GM23338 (cell line): ENCODE measurements at regions not wholly inside any gene's neighbourhood (a gene's known extent, or its start where the extent isn't known, plus 50 kb on each side); places are given as distances from the start of the nearest gene placed in this dataset.

Experiments
- ATAC-seq: fragments of 200-7000 bp; cut with Tn5 transposase; 3 replicates; pipeline ENCODE4 v1.9.1; 2020
- DNase-seq: peaks from one replicate; pipeline ENCODE4 v3.0.0-alpha.2; 2015; ENCODE audit warnings: low spot score
- H2AFZ ChIP-seq: fragments of 200-600 bp; sonication (generic); 2 replicates; pipeline ENCODE4 v1.8.0; 2016; ENCODE audit warnings: antibody characterized with exemption, mild to moderate bottlenecking, moderate library complexity
- H3F3A ChIP-seq: fragments of 200-600 bp; sonication (generic); replicated peaks from 2 replicates; pipeline ENCODE4 v1.8.0; 2017; ENCODE audit warnings: antibody characterized with exemption, mixed run types, low read depth
- H3K27ac ChIP-seq: fragments of 200-600 bp; sonication (generic); 2 replicates; pipeline ENCODE4 v1.6.1; 2016; ENCODE audit warnings: low read depth
- H3K27me3 ChIP-seq: fragments of 200-600 bp; sonication (generic); 2 replicates; pipeline ENCODE4 v1.8.0; 2016; ENCODE audit warnings: mild to moderate bottlenecking, mixed run types, moderate library complexity; ENCODE audit not compliant: insufficient read depth
- H3K36me3 ChIP-seq: fragments of 200-600 bp; sonication (generic); 2 replicates; pipeline ENCODE4 v1.8.0; 2016; ENCODE audit warnings: mild to moderate bottlenecking; ENCODE audit not compliant: insufficient read depth
- H3K4me1 ChIP-seq: fragments of 200-600 bp; sonication (generic); 2 replicates; pipeline ENCODE4 v1.8.0; 2016; ENCODE audit warnings: mild to moderate bottlenecking, moderate library complexity; ENCODE audit not compliant: insufficient read depth
- H3K4me2 ChIP-seq: fragments of 200-600 bp; sonication (generic); 2 replicates; pipeline ENCODE4 v1.7.1; 2017; ENCODE audit warnings: mixed run types
- H3K4me3 ChIP-seq: fragments of 200-600 bp; sonication (generic); 2 replicates; pipeline ENCODE4 v1.6.1; 2016; ENCODE audit warnings: mixed run types
- H3K79me2 ChIP-seq: fragments of 200-600 bp; sonication (generic); replicated peaks from 2 replicates; pipeline ENCODE4 v1.8.0; 2017; ENCODE audit warnings: mild to moderate bottlenecking; ENCODE audit not compliant: insufficient read depth
- H3K9me2 ChIP-seq: fragments of 200-600 bp; sonication (generic); 2 replicates; pipeline ENCODE4 v1.8.0; 2017; ENCODE audit not compliant: insufficient read depth
- H4K20me1 ChIP-seq: fragments of 200-600 bp; sonication (generic); replicated peaks from 2 replicates; pipeline ENCODE4 v1.8.0; 2017; ENCODE audit warnings: mild to moderate bottlenecking; ENCODE audit not compliant: insufficient read depth
- H3K27ac Mint-ChIP-seq: 2 replicates; pipeline ENCODE4 v1.8.0; 2020; ENCODE audit warnings: inconsistent platforms, mild to moderate bottlenecking, moderate library complexity, mixed read lengths
- H3K27me3 Mint-ChIP-seq: 3 replicates; pipeline ENCODE4 v1.8.0; 2022; ENCODE audit warnings: low read depth, mild to moderate bottlenecking, moderate library complexity, mixed read lengths, inconsistent platforms; ENCODE audit not compliant: insufficient read depth, poor library complexity
- H3K36me3 Mint-ChIP-seq: 3 replicates; pipeline ENCODE4 v1.8.0; 2021; ENCODE audit warnings: low read depth, mild to moderate bottlenecking, inconsistent platforms, moderate library complexity, mixed read lengths
- H3K4me1 Mint-ChIP-seq: 3 replicates; pipeline ENCODE4 v1.8.0; 2020; ENCODE audit warnings: mild to moderate bottlenecking, inconsistent platforms, mixed read lengths
- H3K4me3 Mint-ChIP-seq: 3 replicates; pipeline ENCODE4 v1.8.0; 2021; ENCODE audit warnings: moderate library complexity, mild to moderate bottlenecking, inconsistent platforms, mixed read lengths
- H3K9me3 Mint-ChIP-seq: 3 replicates; pipeline ENCODE4 v1.8.0; 2020; ENCODE audit warnings: moderate library complexity, mild to moderate bottlenecking, inconsistent platforms, mixed read lengths
- EZH2 ChIP-seq: fragments of 200-600 bp; sonication (generic); IDR thresholded peaks from one replicate; pipeline ENCODE4 v1.8.0; 2017; ENCODE audit warnings: antibody characterized with exemption, mild to moderate bottlenecking, low read depth; ENCODE audit not compliant: unreplicated experiment
- EZH2phosphoT487 ChIP-seq: fragments of 200-600 bp; sonication (generic); IDR thresholded peaks from one replicate; pipeline ENCODE4 v1.8.1; 2018; ENCODE audit warnings: antibody characterized with exemption; ENCODE audit not compliant: unreplicated experiment
- POLR2AphosphoS5 ChIP-seq: IDR thresholded peaks from 2 replicates; pipeline ENCODE4 v1.6.1; 2016; ENCODE audit warnings: antibody characterized with exemption, low read depth
- STAT1 ChIP-seq: IDR thresholded peaks from one replicate; pipeline ENCODE4 v1.6.1; 2016; ENCODE audit warnings: antibody characterized with exemption; ENCODE audit not compliant: unreplicated experiment
- ZNF331 ChIP-seq: fragments of 250-450 bp; sonication (Bioruptor Pico); IDR thresholded peaks from 2 replicates; pipeline ENCODE4 v1.5.0; 2020; ENCODE audit warnings: low read depth, mild to moderate bottlenecking, moderate library complexity
- TF ChIP-seq, protein P1 (sequence below): fragments of 250-450 bp; sonication (Bioruptor Pico); IDR thresholded peaks from 2 replicates; pipeline ENCODE4 v1.5.0; 2020; ENCODE audit warnings: mild to moderate bottlenecking, moderate library complexity
- TF ChIP-seq, protein P2 (sequence below), 2 experiments: fragments of 200-600 bp in 1 of 2; sonication (generic) in 1 of 2; conservative IDR thresholded peaks; 2 replicates each; pipeline versions ENCODE4 v1.5.1 to v1.6.1; 2016 to 2017; ENCODE audit warnings: antibody characterized with exemption in 2 of 2, low read depth in 2 of 2, mild to moderate bottlenecking in 2 of 2, moderate library complexity in 1 of 2
- TF ChIP-seq, protein P3 (sequence below): IDR thresholded peaks from one replicate; pipeline ENCODE4 v1.6.1; 2018; ENCODE audit warnings: antibody characterized with exemption; ENCODE audit not compliant: unreplicated experiment
- TF ChIP-seq, protein P4 (sequence below): IDR thresholded peaks from 2 replicates; pipeline ENCODE4 v1.6.1; 2016; ENCODE audit warnings: antibody characterized with exemption

GRCh38 chr3:68424796-68425460 is 507.4 kb downstream of the TAFA4 start (continued):
- TF ChIP-seq, protein P1, sequence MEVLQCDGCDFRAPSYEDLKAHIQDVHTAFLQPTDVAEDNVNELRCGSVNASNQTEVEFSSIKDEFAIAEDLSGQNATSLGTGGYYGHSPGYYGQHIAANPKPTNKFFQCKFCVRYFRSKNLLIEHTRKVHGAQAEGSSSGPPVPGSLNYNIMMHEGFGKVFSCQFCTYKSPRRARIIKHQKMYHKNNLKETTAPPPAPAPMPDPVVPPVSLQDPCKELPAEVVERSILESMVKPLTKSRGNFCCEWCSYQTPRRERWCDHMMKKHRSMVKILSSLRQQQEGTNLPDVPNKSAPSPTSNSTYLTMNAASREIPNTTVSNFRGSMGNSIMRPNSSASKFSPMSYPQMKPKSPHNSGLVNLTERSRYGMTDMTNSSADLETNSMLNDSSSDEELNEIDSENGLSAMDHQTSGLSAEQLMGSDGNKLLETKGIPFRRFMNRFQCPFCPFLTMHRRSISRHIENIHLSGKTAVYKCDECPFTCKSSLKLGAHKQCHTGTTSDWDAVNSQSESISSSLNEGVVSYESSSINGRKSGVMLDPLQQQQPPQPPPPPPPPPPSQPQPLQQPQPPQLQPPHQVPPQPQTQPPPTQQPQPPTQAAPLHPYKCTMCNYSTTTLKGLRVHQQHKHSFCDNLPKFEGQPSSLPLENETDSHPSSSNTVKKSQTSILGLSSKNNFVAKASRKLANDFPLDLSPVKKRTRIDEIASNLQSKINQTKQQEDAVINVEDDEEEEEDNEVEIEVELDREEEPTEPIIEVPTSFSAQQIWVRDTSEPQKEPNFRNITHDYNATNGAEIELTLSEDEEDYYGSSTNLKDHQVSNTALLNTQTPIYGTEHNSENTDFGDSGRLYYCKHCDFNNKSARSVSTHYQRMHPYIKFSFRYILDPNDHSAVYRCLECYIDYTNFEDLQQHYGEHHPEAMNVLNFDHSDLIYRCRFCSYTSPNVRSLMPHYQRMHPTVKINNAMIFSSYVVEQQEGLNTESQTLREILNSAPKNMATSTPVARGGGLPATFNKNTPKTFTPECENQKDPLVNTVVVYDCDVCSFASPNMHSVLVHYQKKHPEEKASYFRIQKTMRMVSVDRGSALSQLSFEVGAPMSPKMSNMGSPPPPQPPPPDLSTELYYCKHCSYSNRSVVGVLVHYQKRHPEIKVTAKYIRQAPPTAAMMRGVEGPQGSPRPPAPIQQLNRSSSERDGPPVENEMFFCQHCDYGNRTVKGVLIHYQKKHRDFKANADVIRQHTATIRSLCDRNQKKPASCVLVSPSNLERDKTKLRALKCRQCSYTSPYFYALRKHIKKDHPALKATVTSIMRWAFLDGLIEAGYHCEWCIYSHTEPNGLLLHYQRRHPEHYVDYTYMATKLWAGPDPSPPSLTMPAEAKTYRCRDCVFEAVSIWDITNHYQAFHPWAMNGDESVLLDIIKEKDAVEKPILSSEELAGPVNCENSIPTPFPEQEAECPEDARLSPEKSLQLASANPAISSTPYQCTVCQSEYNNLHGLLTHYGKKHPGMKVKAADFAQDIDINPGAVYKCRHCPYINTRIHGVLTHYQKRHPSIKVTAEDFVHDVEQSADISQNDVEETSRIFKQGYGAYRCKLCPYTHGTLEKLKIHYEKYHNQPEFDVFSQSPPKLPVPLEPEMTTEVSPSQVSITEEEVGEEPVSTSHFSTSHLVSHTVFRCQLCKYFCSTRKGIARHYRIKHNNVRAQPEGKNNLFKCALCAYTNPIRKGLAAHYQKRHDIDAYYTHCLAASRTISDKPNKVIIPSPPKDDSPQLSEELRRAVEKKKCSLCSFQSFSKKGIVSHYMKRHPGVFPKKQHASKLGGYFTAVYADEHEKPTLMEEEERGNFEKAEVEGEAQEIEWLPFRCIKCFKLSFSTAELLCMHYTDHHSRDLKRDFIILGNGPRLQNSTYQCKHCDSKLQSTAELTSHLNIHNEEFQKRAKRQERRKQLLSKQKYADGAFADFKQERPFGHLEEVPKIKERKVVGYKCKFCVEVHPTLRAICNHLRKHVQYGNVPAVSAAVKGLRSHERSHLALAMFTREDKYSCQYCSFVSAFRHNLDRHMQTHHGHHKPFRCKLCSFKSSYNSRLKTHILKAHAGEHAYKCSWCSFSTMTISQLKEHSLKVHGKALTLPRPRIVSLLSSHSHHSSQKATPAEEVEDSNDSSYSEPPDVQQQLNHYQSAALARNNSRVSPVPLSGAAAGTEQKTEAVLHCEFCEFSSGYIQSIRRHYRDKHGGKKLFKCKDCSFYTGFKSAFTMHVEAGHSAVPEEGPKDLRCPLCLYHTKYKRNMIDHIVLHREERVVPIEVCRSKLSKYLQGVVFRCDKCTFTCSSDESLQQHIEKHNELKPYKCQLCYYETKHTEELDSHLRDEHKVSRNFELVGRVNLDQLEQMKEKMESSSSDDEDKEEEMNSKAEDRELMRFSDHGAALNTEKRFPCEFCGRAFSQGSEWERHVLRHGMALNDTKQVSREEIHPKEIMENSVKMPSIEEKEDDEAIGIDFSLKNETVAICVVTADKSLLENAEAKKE, result no peak
- TF ChIP-seq POLR2AphosphoS5 (no peak), EZH2phosphoT487 (no peak)
- TF ChIP-seq, protein P2, sequence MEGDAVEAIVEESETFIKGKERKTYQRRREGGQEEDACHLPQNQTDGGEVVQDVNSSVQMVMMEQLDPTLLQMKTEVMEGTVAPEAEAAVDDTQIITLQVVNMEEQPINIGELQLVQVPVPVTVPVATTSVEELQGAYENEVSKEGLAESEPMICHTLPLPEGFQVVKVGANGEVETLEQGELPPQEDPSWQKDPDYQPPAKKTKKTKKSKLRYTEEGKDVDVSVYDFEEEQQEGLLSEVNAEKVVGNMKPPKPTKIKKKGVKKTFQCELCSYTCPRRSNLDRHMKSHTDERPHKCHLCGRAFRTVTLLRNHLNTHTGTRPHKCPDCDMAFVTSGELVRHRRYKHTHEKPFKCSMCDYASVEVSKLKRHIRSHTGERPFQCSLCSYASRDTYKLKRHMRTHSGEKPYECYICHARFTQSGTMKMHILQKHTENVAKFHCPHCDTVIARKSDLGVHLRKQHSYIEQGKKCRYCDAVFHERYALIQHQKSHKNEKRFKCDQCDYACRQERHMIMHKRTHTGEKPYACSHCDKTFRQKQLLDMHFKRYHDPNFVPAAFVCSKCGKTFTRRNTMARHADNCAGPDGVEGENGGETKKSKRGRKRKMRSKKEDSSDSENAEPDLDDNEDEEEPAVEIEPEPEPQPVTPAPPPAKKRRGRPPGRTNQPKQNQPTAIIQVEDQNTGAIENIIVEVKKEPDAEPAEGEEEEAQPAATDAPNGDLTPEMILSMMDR (conservative IDR thresholded peaks at IDR 0.05; ENCODE audit: low read depth in 2 of 2), result no peak

- H3F3A ChIP-seq, result no peaks in the 10 kb centered on the region
- H3K9me2 ChIP-seq, result no peaks in the 10 kb centered on the region
- H3K27me3 ChIP-seq, result no peaks in the 10 kb centered on the region
- H3K27ac ChIP-seq, result no peak overlapping the region
- no peaks in the 10 kb centered on the region for H4K20me1 ChIP-seq
- no peaks in the 10 kb centered on the region for H3K4me1 ChIP-seq
- Mint-ChIP-seq H3K27me3 (no peaks in the 10 kb centered on the region), H3K27ac (no peak overlapping the region), H3K9me3 (no peaks in the 10 kb centered on the region; the same call in 2 of the 3 replicates), H3K4me1 (no peaks in the 10 kb centered on the region), H3K36me3 (peaks cover under 1% of the 10 kb centered on the region; the same call in 1 of the 3 replicates), H3K4me3 (no peak overlapping the region)
- no peak overlapping the region for H3K4me3 ChIP-seq
- no peak overlapping the region for H2AFZ ChIP-seq
- H3K79me2 ChIP-seq, result no peaks in the 10 kb centered on the region
- DNase-seq (no peak), ATAC-seq (no peak)
- H3K36me3 ChIP-seq, result no peaks in the 10 kb centered on the region
- no peak overlapping the region for H3K4me2 ChIP-seq
- TF ChIP-seq EZH2 (no peak), STAT1 (no peak), ZNF331 (CRISPR knock-in tag) (no peak), POLR2AphosphoS5 (no peak)
- TF ChIP-seq, protein P3, sequence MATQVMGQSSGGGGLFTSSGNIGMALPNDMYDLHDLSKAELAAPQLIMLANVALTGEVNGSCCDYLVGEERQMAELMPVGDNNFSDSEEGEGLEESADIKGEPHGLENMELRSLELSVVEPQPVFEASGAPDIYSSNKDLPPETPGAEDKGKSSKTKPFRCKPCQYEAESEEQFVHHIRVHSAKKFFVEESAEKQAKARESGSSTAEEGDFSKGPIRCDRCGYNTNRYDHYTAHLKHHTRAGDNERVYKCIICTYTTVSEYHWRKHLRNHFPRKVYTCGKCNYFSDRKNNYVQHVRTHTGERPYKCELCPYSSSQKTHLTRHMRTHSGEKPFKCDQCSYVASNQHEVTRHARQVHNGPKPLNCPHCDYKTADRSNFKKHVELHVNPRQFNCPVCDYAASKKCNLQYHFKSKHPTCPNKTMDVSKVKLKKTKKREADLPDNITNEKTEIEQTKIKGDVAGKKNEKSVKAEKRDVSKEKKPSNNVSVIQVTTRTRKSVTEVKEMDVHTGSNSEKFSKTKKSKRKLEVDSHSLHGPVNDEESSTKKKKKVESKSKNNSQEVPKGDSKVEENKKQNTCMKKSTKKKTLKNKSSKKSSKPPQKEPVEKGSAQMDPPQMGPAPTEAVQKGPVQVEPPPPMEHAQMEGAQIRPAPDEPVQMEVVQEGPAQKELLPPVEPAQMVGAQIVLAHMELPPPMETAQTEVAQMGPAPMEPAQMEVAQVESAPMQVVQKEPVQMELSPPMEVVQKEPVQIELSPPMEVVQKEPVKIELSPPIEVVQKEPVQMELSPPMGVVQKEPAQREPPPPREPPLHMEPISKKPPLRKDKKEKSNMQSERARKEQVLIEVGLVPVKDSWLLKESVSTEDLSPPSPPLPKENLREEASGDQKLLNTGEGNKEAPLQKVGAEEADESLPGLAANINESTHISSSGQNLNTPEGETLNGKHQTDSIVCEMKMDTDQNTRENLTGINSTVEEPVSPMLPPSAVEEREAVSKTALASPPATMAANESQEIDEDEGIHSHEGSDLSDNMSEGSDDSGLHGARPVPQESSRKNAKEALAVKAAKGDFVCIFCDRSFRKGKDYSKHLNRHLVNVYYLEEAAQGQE, result no peak
- TF ChIP-seq, protein P2 (conservative IDR thresholded peaks at IDR 0.05; ENCODE audit: low read depth in 2 of 2), result no peak
- TF ChIP-seq, protein P4, sequence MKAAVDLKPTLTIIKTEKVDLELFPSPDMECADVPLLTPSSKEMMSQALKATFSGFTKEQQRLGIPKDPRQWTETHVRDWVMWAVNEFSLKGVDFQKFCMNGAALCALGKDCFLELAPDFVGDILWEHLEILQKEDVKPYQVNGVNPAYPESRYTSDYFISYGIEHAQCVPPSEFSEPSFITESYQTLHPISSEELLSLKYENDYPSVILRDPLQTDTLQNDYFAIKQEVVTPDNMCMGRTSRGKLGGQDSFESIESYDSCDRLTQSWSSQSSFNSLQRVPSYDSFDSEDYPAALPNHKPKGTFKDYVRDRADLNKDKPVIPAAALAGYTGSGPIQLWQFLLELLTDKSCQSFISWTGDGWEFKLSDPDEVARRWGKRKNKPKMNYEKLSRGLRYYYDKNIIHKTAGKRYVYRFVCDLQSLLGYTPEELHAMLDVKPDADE, result no peak
Observed at GRCh38 chr3:68408626-68409025, 523.7 kb downstream of the TAFA4 start.
